Liver (tissue), 8 donors: ENCODE measurements at regions not wholly inside any gene's neighbourhood (a gene's known extent, or its start where the extent isn't known, plus 50 kb on each side); places are given as distances from the start of the nearest gene placed in this dataset.

Source experiments
- DNase-seq: peaks from one replicate; pipeline ENCODE4 v3.0.0-alpha.2; 2017; ENCODE audit warnings: low spot score
- H3K27ac ChIP-seq, 2 donors: one replicate each; pipeline ENCODE4 v1.7.0; 2013; ENCODE audit warnings: inconsistent platforms in 2 of 2, low read length in 2 of 2, control low read depth in 1 of 2, low read depth in 1 of 2, mild to moderate bottlenecking in 1 of 2
- H3K27me3 ChIP-seq, 4 donors: one replicate each; pipeline versions ENCODE4 v1.6.1 to v1.7.0; 2013; ENCODE audit warnings: low read length in 3 of 4, inconsistent platforms in 1 of 4, mild to moderate bottlenecking in 1 of 4, moderate library complexity in 1 of 4; ENCODE audit not compliant: control insufficient read depth in 4 of 4, insufficient read depth in 4 of 4
- H3K36me3 ChIP-seq, 4 donors: one replicate each; pipeline versions ENCODE4 v1.6.1 to v1.7.0; 2013; ENCODE audit warnings: low read length in 3 of 4, mild to moderate bottlenecking in 3 of 4, low read depth in 1 of 4, moderate library complexity in 1 of 4; ENCODE audit not compliant: control insufficient read depth in 4 of 4, insufficient read depth in 3 of 4
- H3K4me1 ChIP-seq, 4 donors: one replicate each; pipeline versions ENCODE4 v1.6.1 to v1.7.0; 2013; ENCODE audit warnings: low read length in 3 of 4, mild to moderate bottlenecking in 3 of 4, moderate library complexity in 1 of 4; ENCODE audit not compliant: control insufficient read depth in 4 of 4, insufficient read depth in 4 of 4
- H3K4me3 ChIP-seq, 3 donors: one replicate each; pipeline versions ENCODE4 v1.6.1 to v1.7.0; 2013; ENCODE audit warnings: low read length in 3 of 3, control low read depth in 1 of 3, low read depth in 1 of 3, mild to moderate bottlenecking in 1 of 3
- H3K9ac ChIP-seq, 2 donors: one replicate each; pipeline ENCODE4 v1.7.0; 2013; ENCODE audit warnings: low read length in 2 of 2, mild to moderate bottlenecking in 2 of 2, moderate library complexity in 2 of 2, control low read depth in 1 of 2, low read depth in 1 of 2
- H3K9me3 ChIP-seq, 4 donors: one replicate each; pipeline versions ENCODE4 v1.6.1 to v1.7.0; 2013; ENCODE audit warnings: low read length in 3 of 4; ENCODE audit not compliant: control insufficient read depth in 4 of 4
- EGR1 ChIP-seq, 2 donors: IDR thresholded peaks; 2 replicates each; pipeline ENCODE4 v1.6.1; 2016 to 2018; ENCODE audit warnings: antibody characterized with exemption in 2 of 2, low read depth in 2 of 2
- FOXA1 ChIP-seq: IDR thresholded peaks from 2 replicates; pipeline ENCODE4 v1.6.1; 2016; ENCODE audit warnings: antibody characterized with exemption
- FOXA2 ChIP-seq: IDR thresholded peaks from 2 replicates; pipeline ENCODE4 v1.6.1; 2016; ENCODE audit warnings: antibody characterized with exemption
- GABPA ChIP-seq, 2 donors: IDR thresholded peaks in 1 of 2; conservative IDR thresholded peaks in 1 of 2; 2 replicates each; pipeline ENCODE4 v1.6.1; 2016; ENCODE audit warnings: antibody characterized with exemption in 2 of 2, mild to moderate bottlenecking in 1 of 2, moderate library complexity in 1 of 2
- HNF4A ChIP-seq, 2 donors: conservative IDR thresholded peaks; 2 replicates each; pipeline ENCODE4 v1.6.1; 2016; ENCODE audit warnings: antibody characterized with exemption in 2 of 2, mild to moderate bottlenecking in 2 of 2
- HNF4G ChIP-seq: IDR thresholded peaks from 2 replicates; pipeline ENCODE4 v1.6.1; 2016; ENCODE audit warnings: antibody characterized with exemption
- JUND ChIP-seq, 2 donors: IDR thresholded peaks; 2 replicates each; pipeline ENCODE4 v1.6.1; 2016; ENCODE audit warnings: antibody characterized with exemption in 2 of 2
- MAX ChIP-seq: IDR thresholded peaks from 2 replicates; pipeline ENCODE4 v1.6.1; 2016; ENCODE audit warnings: antibody characterized with exemption
- NR2F2 ChIP-seq: IDR thresholded peaks from 2 replicates; pipeline ENCODE4 v1.6.1; 2016; ENCODE audit warnings: antibody characterized with exemption
- RAD21 ChIP-seq, 2 donors: IDR thresholded peaks; 2 replicates each; pipeline ENCODE4 v1.6.1; 2016; ENCODE audit warnings: antibody characterized with exemption in 2 of 2, mild to moderate bottlenecking in 2 of 2
- REST ChIP-seq: IDR thresholded peaks from 2 replicates; pipeline ENCODE4 v1.6.1; 2016; ENCODE audit warnings: antibody characterized with exemption, mild to moderate bottlenecking
- RXRA ChIP-seq, 2 donors: IDR thresholded peaks; 2 replicates each; pipeline ENCODE4 v1.6.1; 2017 to 2018; ENCODE audit warnings: antibody characterized with exemption in 2 of 2, mild to moderate bottlenecking in 1 of 2
- SP1 ChIP-seq: IDR thresholded peaks from 2 replicates; pipeline ENCODE4 v1.6.1; 2018; ENCODE audit warnings: antibody characterized with exemption, mild to moderate bottlenecking
- TAF1 ChIP-seq: conservative IDR thresholded peaks from 2 replicates; pipeline ENCODE4 v1.6.1; 2016; ENCODE audit warnings: antibody characterized with exemption, mild to moderate bottlenecking
- YY1 ChIP-seq: IDR thresholded peaks from 2 replicates; pipeline ENCODE4 v1.6.1; 2016; ENCODE audit warnings: antibody characterized with exemption, mild to moderate bottlenecking
- WGBS: extraction: QIAGEN DNeasy Blood & Tissue Kit; methylation state at CpG from one replicate; pipeline ENCODE4 v1.1.7; 2013; 5-methylcytosine and 5-hydroxymethylcytosine counted together
- TF ChIP-seq, protein P1 (sequence below): fragments of 150-350 bp; IDR thresholded peaks from 2 replicates; pipeline ENCODE4 v1.5.1; 2017; ENCODE audit warnings: improper control_type of control experiment, low read depth, low read length; ENCODE audit not compliant: missing input control
- TF ChIP-seq, protein P2 (sequence below): IDR thresholded peaks from 2 replicates; pipeline ENCODE4 v1.6.1; 2016; ENCODE audit warnings: antibody characterized with exemption
- donor health status: healthy.
- donor health status: healthy.
- donor health status: healthy.
- donor health status: healthy.
- donor health status: healthy.

GRCh38 chr4:153987291-153987690, 198.4 kb upstream of the SFRP2 start:
- Histone ChIP-seq H3K4me3 (no peak overlapping the region), H3K27ac (no peak overlapping the region), H3K9ac (no peak overlapping the region), H3K36me3 (no peaks in the 10 kb centered on the region), H3K27me3 (no peaks in the 10 kb centered on the region), H3K9me3 (peaks cover 0 to 4% (median 0%) of the 10 kb centered on the region in 4 donors), H3K4me1 (no peaks in the 10 kb centered on the region)
- WGBS = 4% methylated on average over 1 of the region's 1 CpG
- TF ChIP-seq YY1 = no peak
- no peak for TF ChIP-seq FOXA2
- TF ChIP-seq TAF1 = no peak
- no peak for TF ChIP-seq GABPA (IDR thresholded peaks at IDR 0.05 in 1 of 2, conservative IDR thresholded peaks at IDR 0.05 in 1 of 2)
- no peak for TF ChIP-seq MAX
- no peak for TF ChIP-seq SP1
- TF ChIP-seq JUND (IDR thresholded peaks at IDR 0.05) = no peak
- TF ChIP-seq REST = no peak
- no peak for TF ChIP-seq HNF4A (conservative IDR thresholded peaks at IDR 0.05)
- TF ChIP-seq RAD21 (IDR thresholded peaks at IDR 0.05) = no peak
- TF ChIP-seq FOXA1 = no peak
- no peak for DNase-seq

- no peak for DNase-seq
- peaks cover 2 to 5% (median 4%) of the 10 kb centered on the region in 4 donors for H3K9me3 ChIP-seq
- H3K4me3 ChIP-seq = no peak overlapping the region
- H3K4me1 ChIP-seq = peaks cover 0 to 12% (median 3%) of the 10 kb centered on the region in 4 donors
- no peaks in the 10 kb centered on the region for H3K36me3 ChIP-seq
- no peak overlapping the region for H3K9ac ChIP-seq
- no peaks in the 10 kb centered on the region for H3K27me3 ChIP-seq
- no peak overlapping the region for H3K27ac ChIP-seq
- no peak for TF ChIP-seq FOXA1
- no peak for TF ChIP-seq EGR1 (IDR thresholded peaks at IDR 0.05; ENCODE audit: low read depth in 2 of 2)
- TF ChIP-seq GABPA (IDR thresholded peaks at IDR 0.05 in 1 of 2, conservative IDR thresholded peaks at IDR 0.05 in 1 of 2) = no peak
- TF ChIP-seq RAD21 (IDR thresholded peaks at IDR 0.05) = no peak
- TF ChIP-seq SP1 = no peak
- TF ChIP-seq, protein P1, sequence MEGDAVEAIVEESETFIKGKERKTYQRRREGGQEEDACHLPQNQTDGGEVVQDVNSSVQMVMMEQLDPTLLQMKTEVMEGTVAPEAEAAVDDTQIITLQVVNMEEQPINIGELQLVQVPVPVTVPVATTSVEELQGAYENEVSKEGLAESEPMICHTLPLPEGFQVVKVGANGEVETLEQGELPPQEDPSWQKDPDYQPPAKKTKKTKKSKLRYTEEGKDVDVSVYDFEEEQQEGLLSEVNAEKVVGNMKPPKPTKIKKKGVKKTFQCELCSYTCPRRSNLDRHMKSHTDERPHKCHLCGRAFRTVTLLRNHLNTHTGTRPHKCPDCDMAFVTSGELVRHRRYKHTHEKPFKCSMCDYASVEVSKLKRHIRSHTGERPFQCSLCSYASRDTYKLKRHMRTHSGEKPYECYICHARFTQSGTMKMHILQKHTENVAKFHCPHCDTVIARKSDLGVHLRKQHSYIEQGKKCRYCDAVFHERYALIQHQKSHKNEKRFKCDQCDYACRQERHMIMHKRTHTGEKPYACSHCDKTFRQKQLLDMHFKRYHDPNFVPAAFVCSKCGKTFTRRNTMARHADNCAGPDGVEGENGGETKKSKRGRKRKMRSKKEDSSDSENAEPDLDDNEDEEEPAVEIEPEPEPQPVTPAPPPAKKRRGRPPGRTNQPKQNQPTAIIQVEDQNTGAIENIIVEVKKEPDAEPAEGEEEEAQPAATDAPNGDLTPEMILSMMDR = no peak
- TF ChIP-seq HNF4A (conservative IDR thresholded peaks at IDR 0.05) = peak in 1 of 2 donors; percentile 40
- peak in 1 of 2 donors; percentile 29 for TF ChIP-seq RXRA (IDR thresholded peaks at IDR 0.05)
- no peak for TF ChIP-seq NR2F2
- no peak for TF ChIP-seq HNF4G
- TF ChIP-seq JUND (IDR thresholded peaks at IDR 0.05) = peak in 1 of 2 donors; percentile 38
- TF ChIP-seq TAF1 = no peak
- no peak for TF ChIP-seq REST
- TF ChIP-seq YY1 = peak; percentile 36
- TF ChIP-seq, protein P2, sequence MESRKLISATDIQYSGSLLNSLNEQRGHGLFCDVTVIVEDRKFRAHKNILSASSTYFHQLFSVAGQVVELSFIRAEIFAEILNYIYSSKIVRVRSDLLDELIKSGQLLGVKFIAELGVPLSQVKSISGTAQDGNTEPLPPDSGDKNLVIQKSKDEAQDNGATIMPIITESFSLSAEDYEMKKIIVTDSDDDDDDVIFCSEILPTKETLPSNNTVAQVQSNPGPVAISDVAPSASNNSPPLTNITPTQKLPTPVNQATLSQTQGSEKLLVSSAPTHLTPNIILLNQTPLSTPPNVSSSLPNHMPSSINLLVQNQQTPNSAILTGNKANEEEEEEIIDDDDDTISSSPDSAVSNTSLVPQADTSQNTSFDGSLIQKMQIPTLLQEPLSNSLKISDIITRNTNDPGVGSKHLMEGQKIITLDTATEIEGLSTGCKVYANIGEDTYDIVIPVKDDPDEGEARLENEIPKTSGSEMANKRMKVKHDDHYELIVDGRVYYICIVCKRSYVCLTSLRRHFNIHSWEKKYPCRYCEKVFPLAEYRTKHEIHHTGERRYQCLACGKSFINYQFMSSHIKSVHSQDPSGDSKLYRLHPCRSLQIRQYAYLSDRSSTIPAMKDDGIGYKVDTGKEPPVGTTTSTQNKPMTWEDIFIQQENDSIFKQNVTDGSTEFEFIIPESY = no peak
- TF ChIP-seq MAX = no peak
Observed at GRCh38 chr4:153976954-153977353, 188.1 kb upstream of the SFRP2 start.
